GM10248 (cell line): ENCODE measurements at regions not wholly inside any gene's neighbourhood (a gene's known extent, or its start where the extent isn't known, plus 50 kb on each side); places are given as distances from the start of the nearest gene placed in this dataset.
"Not testable (repeated sequence)": the region's sequence is repeated elsewhere in the genome, so short reads cannot be mapped to it uniquely, and the experiment has no call there.

Experiments
- CTCF ChIA-PET: fragments of 300-600 bp; sonication (Branson Sonifier 250); formaldehyde crosslinking; extraction: SDS; loops from one replicate; lab custom pipeline; 2021; ENCODE audit warnings: antibody characterized with exemption; lab: Yijun Ruan, JAX
- POLR2A ChIA-PET: fragments of 350-650 bp; sonication (Branson Sonifier 250); formaldehyde crosslinking; extraction: SDS; loops from one replicate; lab custom pipeline; 2020; ENCODE audit warnings: antibody characterized with exemption; lab: Yijun Ruan, JAX
- DNase-seq: peaks from one replicate; pipeline ENCODE4 v3.0.0; 2012; ENCODE audit errors: extremely low spot score
- TF ChIP-seq, protein P1 (sequence below): IDR thresholded peaks from 2 replicates; pipeline ENCODE4 v1.5.1; 2012; ENCODE audit warnings: mild to moderate bottlenecking, low read depth; ENCODE audit errors: extremely low read depth, missing control alignments, control extremely low read depth

DNA sequence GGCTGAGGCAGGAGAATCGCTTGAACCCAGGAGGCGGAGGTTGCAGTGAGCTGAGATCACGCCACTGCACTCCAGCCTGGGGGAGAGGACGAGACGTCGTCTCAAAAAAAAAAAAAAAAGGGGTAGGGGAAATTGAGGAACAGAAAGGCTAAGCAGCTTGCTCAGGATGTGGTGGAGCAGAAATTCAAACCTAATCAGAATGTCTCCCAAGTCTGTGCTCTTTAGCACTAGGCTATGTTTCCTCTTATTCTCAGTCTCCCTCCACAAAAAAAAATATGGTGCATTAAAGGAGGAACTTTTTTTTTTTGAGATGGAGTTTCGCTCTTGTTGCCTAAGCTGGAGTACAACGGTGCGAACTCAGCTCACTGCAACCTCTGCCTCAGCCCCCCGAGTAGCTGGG, 114.2 kb downstream of the SLC16A1 start:
- TF ChIP-seq, protein P1, sequence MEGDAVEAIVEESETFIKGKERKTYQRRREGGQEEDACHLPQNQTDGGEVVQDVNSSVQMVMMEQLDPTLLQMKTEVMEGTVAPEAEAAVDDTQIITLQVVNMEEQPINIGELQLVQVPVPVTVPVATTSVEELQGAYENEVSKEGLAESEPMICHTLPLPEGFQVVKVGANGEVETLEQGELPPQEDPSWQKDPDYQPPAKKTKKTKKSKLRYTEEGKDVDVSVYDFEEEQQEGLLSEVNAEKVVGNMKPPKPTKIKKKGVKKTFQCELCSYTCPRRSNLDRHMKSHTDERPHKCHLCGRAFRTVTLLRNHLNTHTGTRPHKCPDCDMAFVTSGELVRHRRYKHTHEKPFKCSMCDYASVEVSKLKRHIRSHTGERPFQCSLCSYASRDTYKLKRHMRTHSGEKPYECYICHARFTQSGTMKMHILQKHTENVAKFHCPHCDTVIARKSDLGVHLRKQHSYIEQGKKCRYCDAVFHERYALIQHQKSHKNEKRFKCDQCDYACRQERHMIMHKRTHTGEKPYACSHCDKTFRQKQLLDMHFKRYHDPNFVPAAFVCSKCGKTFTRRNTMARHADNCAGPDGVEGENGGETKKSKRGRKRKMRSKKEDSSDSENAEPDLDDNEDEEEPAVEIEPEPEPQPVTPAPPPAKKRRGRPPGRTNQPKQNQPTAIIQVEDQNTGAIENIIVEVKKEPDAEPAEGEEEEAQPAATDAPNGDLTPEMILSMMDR: no peak
- ChIA-PET CTCF (interaction anchor here (0.7 to 2.3 kb wide), 3 partner anchors 8 to 451 kb away, joined by 3 to 7 read pairs (median 3); no protein-coding TSS in a partner anchor), POLR2A (no interaction called here)
- DNase-seq: no peak

DNA sequence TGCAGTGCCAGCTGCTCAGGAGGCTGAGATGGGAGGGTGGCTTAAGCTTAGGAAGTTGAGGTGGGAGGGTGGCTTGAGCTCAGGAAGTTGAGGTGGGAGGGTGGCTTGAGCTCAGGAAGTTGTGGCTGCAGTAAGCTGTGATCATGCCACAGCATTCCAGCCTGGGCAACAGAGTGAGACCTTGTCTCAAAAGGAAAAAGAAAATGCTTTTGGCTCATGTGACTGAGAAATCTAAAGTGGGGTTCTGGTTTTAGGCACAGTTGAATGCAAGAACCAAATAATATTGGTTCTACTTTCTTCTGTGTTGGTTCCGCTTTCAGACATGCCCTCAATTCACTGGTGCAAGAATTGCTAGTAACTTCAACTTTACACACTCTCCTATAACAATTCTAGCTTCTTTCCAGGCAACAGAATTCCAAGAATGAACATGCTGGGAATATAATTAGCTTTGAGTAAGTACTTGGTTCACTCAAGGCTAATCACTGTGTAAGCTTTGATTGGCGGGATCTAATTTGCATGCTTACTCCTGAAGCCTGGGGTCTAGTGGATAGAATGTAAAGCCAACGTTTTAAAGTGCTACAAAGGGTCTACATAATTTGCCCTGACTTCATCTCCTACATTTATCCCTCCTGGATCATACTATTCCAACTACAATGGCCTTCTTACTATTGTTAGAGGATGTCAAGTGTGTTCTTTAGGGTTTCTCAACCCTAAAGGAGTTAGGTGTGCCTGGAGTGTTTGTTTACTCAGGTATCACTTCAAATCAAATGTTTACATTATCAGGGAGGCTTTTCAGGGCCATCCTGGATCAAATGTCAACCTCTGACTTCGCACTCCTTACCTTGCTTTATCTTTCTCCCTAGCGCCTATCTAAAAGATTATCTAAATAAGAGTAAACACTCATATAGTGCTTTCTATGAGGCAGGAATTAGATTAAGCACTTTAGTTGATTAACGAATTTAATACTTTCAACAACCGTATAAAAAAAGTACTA, 115.1 kb downstream of the SLC16A1 start:
- CTCF ChIA-PET: interaction anchor here (1.1 kb wide), 1 partner anchor 232 kb away, joined by 3 read pairs; the partner anchor contains the start of gene LRIG2
- DNase-seq: peak; percentile 47
- POLR2A ChIA-PET: no interaction called here

DNA sequence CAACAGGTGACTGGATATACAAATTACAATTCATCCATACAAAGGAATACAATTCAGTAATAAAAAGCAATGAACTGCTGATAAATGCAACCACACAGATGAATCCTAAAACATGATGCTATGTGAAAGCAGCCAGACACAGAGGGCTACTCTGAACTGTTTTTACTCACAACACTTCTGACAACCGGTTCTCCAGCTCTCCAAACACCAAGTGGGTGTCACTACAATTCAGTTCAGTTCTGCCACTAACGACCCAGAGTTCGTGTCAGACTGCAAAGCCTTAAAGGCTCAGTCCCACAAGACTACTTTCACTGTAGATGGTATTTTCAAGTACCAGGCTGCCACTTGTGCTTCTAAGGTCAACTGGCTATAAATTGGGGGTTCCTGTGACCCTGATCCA, 119.4 kb downstream of the SLC16A1 start:
- DNase-seq: no peak
- ChIA-PET POLR2A (no interaction called here), CTCF (no interaction called here)
- TF ChIP-seq, protein P1: no peak

More for the DNA sequence above, 115.1 kb downstream of the SLC16A1 start:
- TF ChIP-seq, protein P1: no peak

DNA sequence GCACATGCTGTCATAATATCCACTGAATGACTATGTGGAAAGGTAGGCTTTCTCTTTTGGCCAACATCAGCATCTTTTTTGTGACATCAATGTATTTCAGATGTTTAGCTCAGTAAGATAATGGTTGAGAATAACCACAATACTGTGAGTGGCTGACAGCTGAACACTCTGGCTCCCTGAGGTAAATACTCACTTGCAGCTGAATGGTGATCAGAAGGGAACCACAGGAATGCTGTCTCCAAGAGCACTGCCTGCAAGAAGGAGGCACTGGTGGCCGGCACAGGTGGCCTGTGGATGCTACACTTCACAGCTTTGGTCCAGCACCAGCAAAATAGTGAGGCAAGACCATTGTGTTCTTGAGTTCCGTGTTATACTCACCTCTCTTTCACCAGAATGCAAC, 118.7 kb upstream of the PPM1J start:
- POLR2A ChIA-PET: no interaction called here
- TF ChIP-seq, protein P1: no peak
- no peak for DNase-seq
- CTCF ChIA-PET: interaction anchor here (1.0 to 1.3 kb wide), 2 partner anchors 8 to 238 kb away, joined by 3 read pairs; no protein-coding TSS in a partner anchor

DNA sequence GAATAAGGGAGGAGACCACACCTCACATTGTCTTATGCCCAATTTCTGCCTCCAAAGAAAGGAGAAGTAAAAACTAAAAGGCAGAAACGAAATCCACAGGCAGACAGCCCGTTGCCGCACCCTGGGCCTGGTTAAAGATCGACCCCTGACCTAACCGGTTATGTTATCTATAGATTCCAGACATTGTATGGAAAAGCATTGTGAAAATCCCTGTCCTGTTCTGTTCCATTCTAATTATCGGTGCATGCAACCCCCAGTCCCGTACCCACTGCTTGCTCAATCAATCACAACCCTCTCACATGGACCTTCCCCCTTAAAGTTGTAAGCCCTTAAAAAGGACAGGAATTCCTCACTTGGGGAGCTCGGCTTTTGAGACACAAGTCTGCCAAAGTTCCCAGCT, 117.1 kb upstream of the PPM1J start:
- DNase-seq, POLR2A ChIA-PET: not testable (repeated sequence)
- CTCF ChIA-PET: interaction anchor here (1.2 kb wide), 1 partner anchor 24 kb away, joined by 3 read pairs; no protein-coding TSS in a partner anchor

DNA sequence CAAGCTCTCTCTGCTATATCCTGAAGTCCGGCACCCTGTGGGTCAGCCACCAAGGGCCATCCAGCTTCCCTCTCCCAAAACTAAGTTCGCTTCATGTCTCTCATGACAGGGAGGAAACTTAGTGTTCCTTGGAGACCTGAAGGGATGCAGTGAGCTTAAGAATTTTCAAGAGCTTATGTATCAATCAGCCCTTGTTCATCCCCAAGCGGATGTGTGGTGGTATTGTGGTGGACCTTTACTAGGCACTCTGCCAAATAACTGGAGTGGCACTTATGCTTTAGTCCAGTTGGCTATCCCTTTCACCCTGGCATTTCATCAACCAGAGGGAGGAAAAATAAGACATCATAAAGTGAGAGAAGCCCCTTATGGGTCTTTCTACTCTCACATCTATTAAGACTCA, 114.6 kb upstream of the PPM1J start:
- POLR2A ChIA-PET, DNase-seq: not testable (repeated sequence)
- CTCF ChIA-PET: interaction anchor here (1.2 kb wide), 1 partner anchor 26 kb away, joined by 5 read pairs; no protein-coding TSS in a partner anchor

DNA sequence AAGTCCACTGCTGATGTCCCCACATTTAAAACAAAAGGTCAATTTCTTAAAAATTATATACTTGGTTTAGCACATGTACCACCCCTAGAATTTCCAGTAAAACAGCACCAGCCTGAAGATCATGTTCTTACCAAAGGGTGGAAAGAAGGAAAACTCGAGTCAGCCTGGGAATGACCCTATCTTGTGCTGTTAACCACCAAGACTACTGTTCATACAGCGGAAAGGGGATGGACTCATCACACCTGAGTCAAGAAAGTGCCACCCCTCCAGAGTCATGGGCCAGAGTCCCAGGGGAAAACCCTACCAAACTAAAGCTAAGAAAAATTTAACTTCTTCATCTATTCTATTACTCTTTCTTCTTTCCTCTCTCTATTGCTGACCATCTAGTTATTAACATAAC, 113.6 kb upstream of the PPM1J start:
- DNase-seq: no peak
- CTCF ChIA-PET: interaction anchor here (1.2 kb wide), 1 partner anchor 25 kb away, joined by 5 read pairs; no protein-coding TSS in a partner anchor
- TF ChIP-seq, protein P1: no peak
- POLR2A ChIA-PET: no interaction called here

DNA sequence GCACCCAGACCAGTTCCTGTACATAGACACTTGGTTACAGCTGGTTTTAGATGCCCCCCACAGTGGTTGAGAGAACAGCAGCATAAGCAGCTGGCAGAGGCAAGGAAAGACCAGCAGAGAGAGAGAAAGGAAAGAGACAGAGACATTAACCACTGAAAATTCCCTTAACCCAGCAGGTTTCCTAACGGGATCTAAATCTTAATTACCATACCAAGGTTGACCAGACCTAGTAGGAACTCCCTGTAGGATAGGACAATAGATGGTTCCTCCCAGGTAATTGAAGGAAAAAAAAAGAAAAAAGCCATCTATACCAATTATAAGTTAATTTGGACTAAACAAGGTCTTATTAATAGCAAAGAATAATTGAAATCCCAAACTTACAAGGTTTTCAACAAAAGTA, 112.3 kb upstream of the PPM1J start:
- POLR2A ChIA-PET, DNase-seq, CTCF ChIA-PET: not testable (repeated sequence)
